NCI-H748 treated with DMSO at 0.1 percent for 48 hours (cell line): ENCODE measurements at regions not wholly inside any gene's neighbourhood (a gene's known extent, or its start where the extent isn't known, plus 50 kb on each side); places are given as distances from the start of the nearest gene placed in this dataset.

Experiments
- DNase-seq: peaks from one replicate; lab custom pipeline; 2025; lab: John Stamatoyannopoulos, UW

DNA sequence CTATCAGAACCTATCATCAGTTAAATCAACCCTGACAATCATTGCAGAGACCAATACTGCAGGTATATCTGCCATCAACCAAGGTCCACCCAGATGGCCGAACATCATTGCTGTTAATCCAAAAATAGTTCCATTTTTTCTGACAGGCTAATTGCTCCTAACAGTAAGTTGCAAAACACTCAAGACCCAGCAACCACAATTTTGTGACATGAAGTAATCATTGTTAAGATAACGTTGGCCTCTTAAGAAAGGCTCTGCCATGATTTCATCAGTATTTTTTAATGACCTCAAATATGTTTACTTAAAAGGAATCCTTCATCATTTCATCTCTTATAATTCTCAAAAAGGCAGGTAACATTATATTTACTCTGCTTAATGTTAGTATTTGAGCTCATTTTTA lies 553.4 kb upstream of the POM121L12 start:
- DNase-seq, result no peak

DNA sequence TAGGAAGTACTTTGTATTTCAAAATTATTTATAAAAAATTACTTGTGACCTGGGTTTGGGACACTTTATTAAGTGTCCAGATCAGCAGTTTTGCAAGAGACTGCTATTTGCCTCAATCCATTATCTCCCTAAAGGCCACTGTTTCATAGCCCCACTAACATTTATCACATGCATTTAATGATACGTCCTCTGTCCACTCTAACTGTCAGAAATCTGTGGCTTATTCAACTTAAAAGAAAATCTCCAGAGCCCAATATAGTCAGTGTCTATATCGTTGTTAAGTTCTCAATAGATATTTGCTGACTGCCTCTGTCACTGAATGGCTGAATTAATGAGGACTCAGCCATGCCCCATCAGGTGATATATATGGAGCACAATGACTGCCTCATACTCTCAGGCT lies 553.9 kb upstream of the POM121L12 start:
- no peak for DNase-seq

DNA sequence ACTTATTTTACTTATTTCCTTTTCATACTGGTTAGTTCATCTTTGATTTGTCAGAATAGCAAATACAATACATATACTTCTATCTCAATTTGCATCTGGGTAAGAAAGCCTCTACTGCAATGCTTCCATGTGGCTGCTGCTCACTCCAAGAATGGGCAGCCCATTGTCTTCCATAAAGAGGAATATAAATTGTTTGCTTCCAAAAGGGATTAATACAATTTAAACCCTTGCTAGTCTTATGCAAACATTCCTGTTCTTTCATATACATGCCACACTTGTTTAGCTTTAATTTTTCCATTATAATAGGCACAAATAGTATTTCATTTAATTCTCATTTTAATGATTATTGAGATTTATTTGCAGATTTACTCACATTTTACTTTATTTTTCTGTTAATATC lies 555.4 kb upstream of the POM121L12 start:
- DNase-seq, result no peak

DNA sequence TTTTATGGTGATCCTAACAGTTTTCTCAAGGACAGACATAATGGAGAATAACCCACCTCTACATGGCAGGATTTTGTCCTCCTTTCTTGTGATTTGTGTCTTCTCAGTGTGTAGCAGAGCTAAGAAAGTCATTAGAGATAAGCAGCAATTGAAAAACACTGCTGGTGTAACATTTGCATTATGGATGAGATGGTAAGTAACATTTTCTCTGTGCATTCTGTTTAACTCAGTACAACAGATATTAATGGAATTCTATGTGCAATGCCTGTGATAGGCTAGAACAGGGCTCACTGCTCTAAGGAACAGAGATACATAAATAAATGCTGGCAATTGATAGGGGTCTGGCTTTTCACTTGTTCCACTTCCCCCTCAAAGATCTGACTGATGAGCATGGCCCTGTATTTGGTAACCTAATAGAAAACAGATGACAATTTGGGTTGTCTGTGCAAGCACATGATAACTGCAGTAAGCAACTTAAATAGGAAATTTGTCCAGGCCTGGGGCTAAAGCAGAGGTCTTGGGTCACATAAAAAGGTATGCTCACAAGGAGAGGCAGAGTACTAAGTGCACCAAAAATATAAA lies 560.3 kb upstream of the POM121L12 start:
- no peak for DNase-seq

GRCh38 chr7:52473756-52474155 lies 561.7 kb upstream of the POM121L12 start:
- DNase-seq, result no peak

GRCh38 chr7:52472006-52472620 lies 563.3 kb upstream of the POM121L12 start:
- DNase-seq, result no peak

GRCh38 chr7:52465216-52465615 lies 570.2 kb upstream of the POM121L12 start:
- no peak for DNase-seq

DNA sequence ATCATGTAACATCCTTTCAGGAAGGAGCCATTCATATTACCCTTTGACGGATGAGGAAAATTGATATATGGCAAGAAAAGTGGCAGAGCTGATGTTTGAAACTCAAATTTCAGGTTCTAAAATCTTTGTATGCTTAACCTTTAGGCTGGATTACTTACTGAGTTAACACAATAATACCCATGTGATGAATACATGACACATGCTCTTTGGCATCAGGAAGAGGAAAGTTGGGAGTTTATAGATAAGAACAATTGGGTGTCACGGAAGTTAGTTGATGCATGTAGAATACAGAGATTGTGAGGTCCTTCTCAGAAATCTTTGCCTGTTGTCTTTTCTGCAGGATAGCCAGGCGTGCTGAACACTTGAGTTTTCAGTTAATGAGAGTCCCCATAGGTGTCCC lies 572.1 kb upstream of the POM121L12 start:
- no peak for DNase-seq

GRCh38 chr7:52462474-52462873 lies 573.0 kb upstream of the POM121L12 start:
- no peak for DNase-seq

GRCh38 chr7:52455571-52455970 lies 579.9 kb upstream of the POM121L12 start:
- DNase-seq, result no peak

GRCh38 chr7:52450816-52451215 lies 584.6 kb upstream of the POM121L12 start:
- no peak for DNase-seq

GRCh38 chr7:52447581-52448180 lies 587.8 kb upstream of the POM121L12 start:
- DNase-seq, result no peak

- no peak for DNase-seq
Observed at GRCh38 chr7:52436278-52436677, 599.2 kb upstream of the POM121L12 start.

DNA sequence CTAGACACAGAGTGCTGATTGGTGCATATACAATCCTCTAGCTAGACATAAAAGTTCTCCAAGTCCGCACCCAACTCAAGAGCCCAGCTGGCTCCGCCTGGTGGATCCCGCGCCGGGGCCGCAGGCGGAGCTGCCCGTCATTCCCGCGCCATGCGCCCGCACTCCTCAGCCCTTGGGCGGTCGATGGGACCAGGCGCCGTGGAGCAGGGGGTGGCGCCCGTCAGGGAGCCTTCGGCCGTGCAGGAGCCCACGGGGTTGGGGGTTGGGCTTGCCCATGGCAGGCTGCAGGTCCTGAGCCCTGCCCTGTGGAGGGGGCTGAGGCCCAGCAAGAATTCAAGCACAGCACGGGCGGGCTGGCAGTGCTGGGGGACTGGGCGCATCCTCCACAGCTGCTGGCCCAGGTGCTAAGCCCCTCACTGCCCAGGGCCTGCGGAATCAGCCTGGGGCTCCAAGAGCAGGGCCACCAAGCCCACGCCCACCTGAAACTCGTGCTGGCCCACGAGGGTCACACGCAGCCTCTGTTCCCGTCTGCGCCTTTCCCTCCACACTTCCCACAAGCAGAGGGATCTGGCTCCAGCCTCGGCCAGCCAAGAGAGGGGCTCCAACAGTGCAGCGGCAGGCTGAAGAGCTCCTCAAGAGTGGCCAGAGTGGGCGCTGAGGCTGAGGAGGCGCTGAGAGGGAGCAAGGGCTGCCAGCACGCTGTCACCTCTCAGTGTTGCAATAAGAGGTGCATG lies 604.2 kb upstream of the POM121L12 start:
- no peak for DNase-seq

DNA sequence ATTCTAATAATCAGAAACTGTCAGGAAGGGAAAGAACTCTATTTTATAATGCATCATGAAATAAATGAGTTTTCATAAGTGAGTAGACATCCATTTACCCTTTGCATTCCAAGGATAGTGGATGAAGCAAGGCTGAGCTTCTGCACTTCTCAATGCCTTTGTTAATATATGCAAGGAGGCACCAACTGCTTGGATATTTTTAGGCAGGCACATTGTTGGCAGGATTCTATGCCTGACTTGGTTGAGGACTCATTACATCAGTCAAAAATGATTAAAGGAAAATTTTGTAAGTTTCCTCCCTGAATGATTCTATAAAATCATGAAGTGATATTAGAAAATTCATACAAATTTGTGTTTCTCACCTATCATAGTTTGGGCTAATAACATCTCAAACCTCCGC lies 612.2 kb upstream of the POM121L12 start:
- no peak for DNase-seq

DNA sequence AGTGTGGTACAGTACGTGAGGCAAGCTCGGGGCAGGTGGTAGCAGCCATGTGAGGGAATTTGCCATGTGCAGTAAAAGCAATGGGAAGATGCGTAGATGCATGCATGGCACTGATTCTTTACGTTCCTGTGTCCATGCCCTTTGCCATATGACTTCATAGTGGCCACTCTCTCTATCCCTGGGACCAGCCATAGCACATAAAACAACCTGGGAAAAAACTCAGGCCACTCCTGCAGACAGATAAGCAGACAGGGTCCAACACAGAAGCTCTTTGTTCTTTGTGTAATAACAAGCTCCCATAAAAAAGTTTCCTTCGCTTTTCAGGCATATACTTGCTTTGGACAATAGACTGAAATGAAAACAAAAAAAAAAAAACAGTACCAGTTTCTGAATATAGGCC lies 622.4 kb upstream of the POM121L12 start:
- no peak for DNase-seq

DNA sequence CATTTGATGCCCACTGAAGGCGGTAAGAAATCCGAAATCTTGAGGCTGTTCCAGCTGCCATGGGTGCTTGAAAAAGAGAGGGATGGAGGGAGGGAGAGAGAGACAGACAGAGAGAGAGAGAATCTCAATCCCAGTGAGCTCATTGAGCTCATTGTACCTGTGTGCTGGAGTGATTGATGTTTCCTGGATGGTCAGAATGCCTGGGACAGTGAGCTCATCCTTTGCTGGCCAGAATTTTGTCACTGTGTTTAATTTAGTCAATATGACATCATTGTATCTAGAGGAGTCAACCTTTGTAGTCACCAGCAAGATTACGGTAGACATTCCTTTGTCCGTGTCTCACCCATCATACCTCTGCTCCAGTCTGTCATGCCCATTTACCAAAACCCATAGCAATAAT lies 625.4 kb upstream of the POM121L12 start:
- no peak for DNase-seq

- no peak for DNase-seq
Observed at GRCh38 chr7:52406808-52407207, 628.6 kb upstream of the POM121L12 start.

- DNase-seq, result no peak
Observed at GRCh38 chr7:52382731-52383130, 652.7 kb upstream of the POM121L12 start.

- no peak for DNase-seq
Observed at GRCh38 chr7:52369922-52370321, 665.5 kb upstream of the POM121L12 start.

- no peak for DNase-seq
Observed at GRCh38 chr7:52365349-52365748, 670.1 kb upstream of the POM121L12 start.

DNA sequence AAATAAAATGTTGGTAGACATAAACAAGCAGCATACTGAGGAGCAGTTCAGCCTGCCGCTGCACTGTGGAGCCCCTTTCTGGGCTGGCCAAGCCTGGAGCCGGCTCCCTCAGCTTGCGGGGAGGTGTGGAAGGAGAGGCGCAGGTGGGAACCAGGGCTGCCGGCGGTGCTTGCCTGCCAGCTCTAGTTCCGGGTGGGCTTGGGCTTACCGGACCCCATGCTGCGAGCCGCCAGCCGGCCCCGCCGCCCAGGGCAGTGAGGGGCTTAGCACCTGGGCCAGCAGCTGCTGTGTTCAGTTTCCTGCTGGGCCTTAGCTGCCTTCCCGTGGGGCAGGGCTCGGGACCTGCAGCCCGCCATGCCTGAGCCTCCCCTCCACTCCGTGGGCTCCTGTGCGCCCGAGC lies 672.9 kb upstream of the POM121L12 start:
- no peak for DNase-seq

- DNase-seq, result no peak
Observed at GRCh38 chr7:52360541-52360940, 674.9 kb upstream of the POM121L12 start.
